K562 (cell line): ENCODE measurements at regions not wholly inside any gene's neighbourhood (a gene's known extent, or its start where the extent isn't known, plus 50 kb on each side); places are given as distances from the start of the nearest gene placed in this dataset.

ENCODE experiments used
- CTCF ChIP-seq, 3 experiments: IDR thresholded peaks in 2 of 3; conservative IDR thresholded peaks in 1 of 3; 2 replicates each; pipeline ENCODE4 v1.5.1; 2011 to 2012; ENCODE audit warnings: low read length in 3 of 3, mild to moderate bottlenecking in 3 of 3, control low read depth in 2 of 3, improper control_type of control experiment in 1 of 3, inconsistent platforms in 1 of 3, low read depth in 1 of 3, mixed read lengths in 1 of 3, moderate library complexity in 1 of 3; ENCODE audit not compliant: insufficient read depth in 2 of 3
- TFAP4 ChIP-seq: sonication (generic); formaldehyde crosslinking; IDR thresholded peaks from 2 replicates; pipeline ENCODE4 v1.8.0; 2022; ENCODE audit warnings: missing genetic modification reagents, mild to moderate bottlenecking, moderate library complexity, borderline replicate concordance
- ZHX1 ChIP-seq: fragments of 150-350 bp; conservative IDR thresholded peaks from 2 replicates; pipeline ENCODE4 v1.6.1; 2014; ENCODE audit warnings: low read length

- TF ChIP-seq CTCF (IDR thresholded peaks at IDR 0.05 in 2 of 3, conservative IDR thresholded peaks at IDR 0.05 in 1 of 3; ENCODE audit: insufficient read depth in 2 of 3, low read depth in 1 of 3, low read length in 3 of 3) (no peak), ZHX1 (no peak), TFAP4 (CRISPR knock-in tag) (no peak)
Observed at GRCh38 chr2:12059616-12060441, 313.4 kb downstream of the LPIN1 start.
